A549 (cell line): ENCODE measurements at regions not wholly inside any gene's neighbourhood (a gene's known extent, or its start where the extent isn't known, plus 50 kb on each side); places are given as distances from the start of the nearest gene placed in this dataset.

Experiments used
- ATAC-seq, 2 experiments: fragments of 200-7000 bp in 1 of 2; fragments of >200 bp in 1 of 2; cut with Nextera tagmentation in 1 of 2; cut with Tn5 transposase in 1 of 2; 3 replicates each; pipeline versions ENCODE4 v1.8.0 to v1.9.1; 2018 to 2020; ENCODE audit warnings: mild to moderate bottlenecking in 1 of 2, moderate library complexity in 1 of 2
- CTCF ChIA-PET: fragments of 300-600 bp; sonication (Branson Sonifier 250); formaldehyde crosslinking; extraction: SDS; loops from one replicate; lab custom pipeline; 2021; ENCODE audit warnings: antibody characterized with exemption, inconsistent platforms; lab: Yijun Ruan, JAX
- POLR2A ChIA-PET: fragments of 350-600 bp; formaldehyde crosslinking; extraction: SDS; loops from one replicate; lab custom pipeline; 2021; ENCODE audit warnings: antibody characterized with exemption, inconsistent platforms; lab: Yijun Ruan, JAX
- DNase-seq, 2 experiments: peaks; one replicate each; pipeline versions ENCODE4 v3.0.0 to v3.0.0-alpha.2; 2011 to 2016; ENCODE audit warnings: low read depth in 1 of 2, low spot score in 1 of 2
- FAIRE-seq: peaks from 2 replicates; lab custom pipeline; 2011; peaks lifted over from hg19 to GRCh38; lab: Jason Lieb, UNC
- H3K27ac ChIP-seq, 2 experiments: fragments of >200 bp; sonication (Bioruptor Twin); formaldehyde crosslinking; 3 replicates each; pipeline ENCODE4 v1.5.1; 2016 to 2017
- H3K4me1 ChIP-seq: fragments of >200 bp; sonication (Bioruptor Twin); formaldehyde crosslinking; 3 replicates; pipeline ENCODE4 v1.6.1; 2016
- H3K4me2 ChIP-seq: fragments of >200 bp; sonication (Bioruptor Twin); formaldehyde crosslinking; 3 replicates; pipeline ENCODE4 v1.6.1; 2016
- H3K4me3 ChIP-seq: fragments of >200 bp; sonication (Bioruptor Twin); formaldehyde crosslinking; 3 replicates; pipeline ENCODE4 v1.5.1; 2016
- H3K9me3 ChIP-seq: fragments of >200 bp; sonication (Bioruptor Twin); formaldehyde crosslinking; 3 replicates; pipeline ENCODE4 v1.6.1; 2016
- ATOH8 ChIP-seq: fragments of 250-450 bp; sonication (Bioruptor Pico); IDR thresholded peaks from 2 replicates; pipeline ENCODE4 v1.5.0; 2020; ENCODE audit warnings: low read depth, mild to moderate bottlenecking, moderate library complexity
- BCL3 ChIP-seq: fragments of >200 bp; sonication (Bioruptor Twin); formaldehyde crosslinking; IDR thresholded peaks from 3 replicates; pipeline ENCODE4 v1.6.1; 2016
- CBX8 ChIP-seq: fragments of 200-600 bp; sonication (generic); IDR thresholded peaks from 2 replicates; pipeline ENCODE4 v1.6.1; 2016
- ELK1 ChIP-seq: fragments of 150-350 bp; IDR thresholded peaks from 2 replicates; pipeline ENCODE4 v1.6.1; 2014; ENCODE audit warnings: low read depth, mild to moderate bottlenecking, low read length
- EP300 ChIP-seq, 2 experiments: fragments of >200 bp; sonication (Bioruptor Twin); formaldehyde crosslinking; IDR thresholded peaks; 2 replicates in 1 of 2; 3 replicates in 1 of 2; pipeline ENCODE4 v1.6.1; 2016 to 2017
- GATA3 ChIP-seq: IDR thresholded peaks from 2 replicates; pipeline ENCODE4 v1.6.1; 2012; ENCODE audit warnings: borderline replicate concordance
- HDAC2 ChIP-seq: fragments of 200-600 bp; sonication (generic); IDR thresholded peaks from 2 replicates; pipeline ENCODE4 v1.6.1; 2016
- HES2 ChIP-seq: fragments of >200 bp; sonication (Bioruptor Twin); formaldehyde crosslinking; IDR thresholded peaks from 2 replicates; pipeline ENCODE4 v1.6.1; 2016
- HEYL ChIP-seq: fragments of 250-450 bp; sonication (Bioruptor Pico); IDR thresholded peaks from 2 replicates; pipeline ENCODE4 v1.8.0; 2021; ENCODE audit warnings: mild to moderate bottlenecking, moderate library complexity
- HMGXB4 ChIP-seq: fragments of 250-450 bp; sonication (Bioruptor Pico); IDR thresholded peaks from 2 replicates; pipeline ENCODE4 v1.5.0; 2021; ENCODE audit warnings: mild to moderate bottlenecking, moderate library complexity, borderline replicate concordance
- HOXA7 ChIP-seq: fragments of 250-450 bp; sonication (Bioruptor Pico); IDR thresholded peaks from 2 replicates; pipeline ENCODE4 v1.5.0; 2020; ENCODE audit warnings: mild to moderate bottlenecking, moderate library complexity
- HOXB13 ChIP-seq: fragments of 250-450 bp; sonication (Bioruptor Pico); IDR thresholded peaks from 2 replicates; pipeline ENCODE4 v1.5.0; 2020; ENCODE audit warnings: low read depth, mild to moderate bottlenecking, moderate library complexity
- JUN ChIP-seq, 2 experiments: fragments of >200 bp; sonication (Bioruptor Twin); formaldehyde crosslinking; IDR thresholded peaks; 2 replicates in 1 of 2; 3 replicates in 1 of 2; pipeline ENCODE4 v1.6.1; 2016 to 2017
- KDM5A ChIP-seq: fragments of 200-600 bp; sonication (generic); IDR thresholded peaks from 2 replicates; pipeline ENCODE4 v1.6.1; 2016; ENCODE audit warnings: antibody characterized with exemption, mild to moderate bottlenecking
- MAFK ChIP-seq: fragments of 450-650 bp; IDR thresholded peaks from 2 replicates; pipeline ENCODE4 v1.6.1; 2014; ENCODE audit not compliant: partially characterized antibody
- MYC ChIP-seq: IDR thresholded peaks from 2 replicates; pipeline ENCODE4 v1.6.1; 2012; ENCODE audit warnings: mild to moderate bottlenecking, inconsistent platforms, low read length, improper control_type of control experiment, borderline replicate concordance
- NFE2L2 ChIP-seq: fragments of 150-350 bp; conservative IDR thresholded peaks from 2 replicates; pipeline ENCODE4 v1.6.1; 2014; ENCODE audit warnings: low read length
- NPAS2 ChIP-seq: fragments of 250-450 bp; sonication (Bioruptor Pico); IDR thresholded peaks from 2 replicates; pipeline ENCODE4 v1.8.0; 2022; ENCODE audit warnings: mild to moderate bottlenecking, moderate library complexity, borderline replicate concordance
- NR3C1 ChIP-seq: fragments of >200 bp; sonication (Bioruptor Twin); formaldehyde crosslinking; IDR thresholded peaks from 3 replicates; pipeline ENCODE4 v1.6.1; 2017
- PBX3 ChIP-seq: IDR thresholded peaks from 2 replicates; pipeline ENCODE4 v1.6.1; 2012
- PHF8 ChIP-seq: fragments of 200-600 bp; sonication (generic); IDR thresholded peaks from 2 replicates; pipeline ENCODE4 v1.6.1; 2016; ENCODE audit warnings: low read depth, mild to moderate bottlenecking, antibody characterized with exemption, moderate library complexity, borderline replicate concordance
- POLR2A ChIP-seq: IDR thresholded peaks from 2 replicates; pipeline ENCODE4 v1.6.1; 2012; ENCODE audit warnings: mild to moderate bottlenecking, low read length
- POLR2AphosphoS2 ChIP-seq: conservative IDR thresholded peaks from 2 replicates; pipeline ENCODE4 v1.6.1; 2012; ENCODE audit warnings: low read length, improper control_type of control experiment, inconsistent platforms
- RAD21 ChIP-seq, 2 experiments: fragments of >200 bp in 1 of 2; sonication (Bioruptor Twin) in 1 of 2; formaldehyde crosslinking in 1 of 2; IDR thresholded peaks in 1 of 2; conservative IDR thresholded peaks in 1 of 2; 2 replicates in 1 of 2; 3 replicates in 1 of 2; pipeline ENCODE4 v1.6.1; 2012 to 2018; ENCODE audit warnings: inconsistent platforms in 1 of 2
- RARB ChIP-seq: fragments of 250-450 bp; sonication (Bioruptor Pico); IDR thresholded peaks from 2 replicates; pipeline ENCODE4 v1.8.0; 2021; ENCODE audit warnings: mild to moderate bottlenecking, moderate library complexity
- RFX5 ChIP-seq: fragments of 450-650 bp; IDR thresholded peaks from 2 replicates; pipeline ENCODE4 v1.7.1; 2014; ENCODE audit warnings: antibody characterized with exemption, mild to moderate bottlenecking, moderate library complexity
- RNF2 ChIP-seq: fragments of 200-600 bp; sonication (generic); IDR thresholded peaks from 2 replicates; pipeline ENCODE4 v1.6.1; 2016; ENCODE audit warnings: low read depth, mild to moderate bottlenecking, antibody characterized with exemption, moderate library complexity, borderline replicate concordance
- SMC3 ChIP-seq: fragments of >200 bp; sonication (Bioruptor Twin); formaldehyde crosslinking; IDR thresholded peaks from 3 replicates; pipeline ENCODE4 v1.6.1; 2018; ENCODE audit warnings: inconsistent platforms
- SREBF2 ChIP-seq: fragments of 450-650 bp; IDR thresholded peaks from 2 replicates; pipeline ENCODE4 v1.6.1; 2014; ENCODE audit warnings: mild to moderate bottlenecking, moderate library complexity
- TFCP2L1 ChIP-seq: fragments of 250-450 bp; sonication (Bioruptor Pico); IDR thresholded peaks from 2 replicates; pipeline ENCODE4 v1.5.0; 2021; ENCODE audit warnings: mild to moderate bottlenecking
- ZC3H11A ChIP-seq: fragments of 450-650 bp; IDR thresholded peaks from 2 replicates; pipeline ENCODE4 v1.6.1; 2014; ENCODE audit warnings: antibody characterized with exemption, mild to moderate bottlenecking
- WGBS: methylation state at CpG from one replicate; pipeline ENCODE4 v1.1.6; 2017; ENCODE audit errors: missing lambda C conversion rate; 5-methylcytosine and 5-hydroxymethylcytosine counted together

- Histone ChIP-seq H3K4me2 (no peak overlapping the region), H3K9me3 (no peaks in the 10 kb centered on the region), H3K27ac (no peak overlapping the region), H3K4me3 (no peak overlapping the region), H3K4me1 (no peaks in the 10 kb centered on the region)
- TF ChIP-seq RFX5 (no peak), MYC (no peak), HOXB13 (CRISPR knock-in tag) (no peak), JUN (IDR thresholded peaks at IDR 0.05) (no peak), TFCP2L1 (no peak), SREBF2 (no peak), CBX8 (no peak), HOXA7 (CRISPR knock-in tag) (no peak), ZC3H11A (no peak), BCL3 (no peak), NFE2L2 (no peak), RAD21 (conservative IDR thresholded peaks at IDR 0.05 in 1 of 2, IDR thresholded peaks at IDR 0.05 in 1 of 2) (no peak), NPAS2 (no peak), PBX3 (no peak), GATA3 (no peak)
- ChIA-PET POLR2A (no interaction called here), CTCF (no interaction called here)
- no peak for FAIRE-seq
- no peak for ATAC-seq
- DNase-seq = no peak
- 65% methylated on average over 1 of the region's 1 CpG for WGBS
Observed at GRCh38 chr1:115204513-115204912, 115.2 kb upstream of the TSPAN2 start.

GRCh38 chr1:115203287-115203686, 114.0 kb upstream of the TSPAN2 start:
- no peak overlapping the region for H3K4me2 ChIP-seq
- POLR2A ChIA-PET = no interaction called here
- H3K27ac ChIP-seq = no peak overlapping the region
- CTCF ChIA-PET = interaction anchor here (1.1 kb wide), 1 partner anchor 64 kb away, joined by 3 read pairs; no protein-coding TSS in a partner anchor
- TF ChIP-seq RARB (CRISPR knock-in tag) (no peak), HEYL (CRISPR knock-in tag) (no peak), PHF8 (no peak), MAFK (peak; percentile 3)
- FAIRE-seq (no peak), DNase-seq (no peak), ATAC-seq (no peak)
- 0 out of 3 replicates have a peak, but pooled peaks cover 4% of the 10 kb centered on the region for H3K4me1 ChIP-seq
- H3K9me3 ChIP-seq = no peaks in the 10 kb centered on the region
- no peak overlapping the region for H3K4me3 ChIP-seq
- 91% methylated on average over 1 of the region's 1 CpG for WGBS

- 88% methylated on average over 1 of the region's 1 CpG for WGBS
- Histone ChIP-seq H3K9me3 (no peaks in the 10 kb centered on the region), H3K4me2 (no peak overlapping the region), H3K27ac (no peak overlapping the region), H3K4me3 (no peak overlapping the region), H3K4me1 (0 out of 3 replicates have a peak, but pooled peaks cover 4% of the 10 kb centered on the region)
- CTCF ChIA-PET = no interaction called here
- no peak for ATAC-seq
- POLR2A ChIA-PET = no interaction called here
- TF ChIP-seq NFE2L2 (no peak), ATOH8 (CRISPR knock-in tag) (no peak), KDM5A (no peak), HES2 (no peak), EP300 (IDR thresholded peaks at IDR 0.05) (no peak), NR3C1 (no peak), HOXB13 (CRISPR knock-in tag) (no peak), HDAC2 (no peak), SMC3 (no peak), POLR2AphosphoS2 (no peak), POLR2A (no peak), RNF2 (no peak), ELK1 (no peak), HMGXB4 (no peak)
- FAIRE-seq = no peak
- no peak for DNase-seq
Observed at GRCh38 chr1:115201598-115201997, 112.3 kb upstream of the TSPAN2 start.
